Keratinocyte (primary cell): ENCODE measurements at regions not wholly inside any gene's neighbourhood (a gene's known extent, or its start where the extent isn't known, plus 50 kb on each side); places are given as distances from the start of the nearest gene placed in this dataset.

Source experiments
- DNase-seq: peaks from one replicate; pipeline ENCODE4 v3.0.0-alpha.2; 2011; ENCODE audit warnings: low read depth, missing footprints, low spot score
- FAIRE-seq: peaks from 2 replicates; lab custom pipeline; 2011; peaks lifted over from hg19 to GRCh38; lab: Jason Lieb, UNC
- H2AFZ ChIP-seq: 2 replicates; pipeline ENCODE4 v1.6.0; 2012; ENCODE audit warnings: low read length, control low read depth, inconsistent platforms; ENCODE audit not compliant: control insufficient read depth
- H3K27ac ChIP-seq: 2 replicates; pipeline ENCODE4 v1.5.1; 2011; ENCODE audit warnings: low read length; ENCODE audit not compliant: control insufficient read depth, insufficient read depth
- H3K27me3 ChIP-seq: 3 replicates; pipeline ENCODE4 v1.6.0; 2011; ENCODE audit warnings: low read length; ENCODE audit not compliant: control insufficient read depth, insufficient read depth; ENCODE audit errors: extremely low read depth
- H3K36me3 ChIP-seq, 2 experiments: 2 replicates in 1 of 2; 3 replicates in 1 of 2; pipeline ENCODE4 v1.5.1; 2011; ENCODE audit warnings: low read length in 2 of 2, mild to moderate bottlenecking in 1 of 2; ENCODE audit not compliant: control insufficient read depth in 2 of 2, insufficient read depth in 2 of 2; ENCODE audit errors: extremely low read depth in 1 of 2
- H3K4me1 ChIP-seq: 3 replicates; pipeline ENCODE4 v1.5.1; 2011; ENCODE audit warnings: low read length; ENCODE audit not compliant: control insufficient read depth, insufficient read depth; ENCODE audit errors: extremely low read depth
- H3K4me2 ChIP-seq: 3 replicates; pipeline ENCODE4 v1.6.0; 2011; ENCODE audit warnings: low read depth, low read length; ENCODE audit not compliant: control insufficient read depth, insufficient read depth; ENCODE audit errors: extremely low read depth
- H3K4me3 ChIP-seq, 3 experiments: fragments of 200-600 bp in 1 of 3; sonication (generic) in 1 of 3; 2 replicates in 2 of 3; 3 replicates in 1 of 3; pipeline ENCODE4 v1.5.1; 2011 to 2016; ENCODE audit warnings: low read length in 3 of 3, mild to moderate bottlenecking in 3 of 3, control low read depth in 2 of 3, inconsistent platforms in 1 of 3, low read depth in 1 of 3, mixed read lengths in 1 of 3, mixed run types in 1 of 3, moderate library complexity in 1 of 3; ENCODE audit not compliant: control insufficient read depth in 2 of 3, insufficient read depth in 2 of 3; ENCODE audit errors: extremely low read depth in 1 of 3
- H3K79me2 ChIP-seq: 2 replicates; pipeline ENCODE4 v1.6.0; 2012; ENCODE audit warnings: low read length; ENCODE audit not compliant: control insufficient read depth, insufficient read depth
- H3K9ac ChIP-seq: 3 replicates; pipeline ENCODE4 v1.6.0; 2011; ENCODE audit warnings: low read length; ENCODE audit not compliant: control insufficient read depth, insufficient read depth; ENCODE audit errors: extremely low read depth
- H3K9me1 ChIP-seq: 3 replicates; pipeline ENCODE4 v1.6.0; 2011; ENCODE audit warnings: low read length; ENCODE audit not compliant: control insufficient read depth, insufficient read depth; ENCODE audit errors: extremely low read depth
- H3K9me3 ChIP-seq: 2 replicates; pipeline ENCODE4 v1.5.1; 2012; ENCODE audit warnings: low read depth, low read length; ENCODE audit not compliant: control insufficient read depth
- H4K20me1 ChIP-seq: 3 replicates; pipeline ENCODE4 v1.6.0; 2011; ENCODE audit warnings: low read length; ENCODE audit not compliant: control insufficient read depth, insufficient read depth; ENCODE audit errors: extremely low read depth
- EZH2 ChIP-seq: IDR thresholded peaks from one replicate; pipeline ENCODE4 v1.6.1; 2012; ENCODE audit warnings: inconsistent platforms, mild to moderate bottlenecking, low read length, moderate library complexity
- dilution Hi-C: fragments of 300-500 bp; cut with MboI; formaldehyde crosslinking; loops from one replicate; pipeline ENCODE4 v1.7.0; 2020; ENCODE audit warnings: low sequenced_read_pairs; ENCODE audit not compliant: extremely low pct_ligation_motif_present
- TF ChIP-seq, protein P1 (sequence below), 3 experiments: IDR thresholded peaks in 1 of 3; conservative IDR thresholded peaks in 1 of 3; optimal IDR thresholded peaks in 1 of 3; 2 replicates in 2 of 3; 3 replicates in 1 of 3; pipeline versions ENCODE3 to v1.5.1; 2011; ENCODE audit warnings: low read length in 3 of 3, mild to moderate bottlenecking in 3 of 3, moderate library complexity in 2 of 3, control low read depth in 1 of 3, inconsistent platforms in 1 of 3; ENCODE audit not compliant: insufficient read depth in 2 of 3; ENCODE audit errors: extremely low read depth in 1 of 3

DNA sequence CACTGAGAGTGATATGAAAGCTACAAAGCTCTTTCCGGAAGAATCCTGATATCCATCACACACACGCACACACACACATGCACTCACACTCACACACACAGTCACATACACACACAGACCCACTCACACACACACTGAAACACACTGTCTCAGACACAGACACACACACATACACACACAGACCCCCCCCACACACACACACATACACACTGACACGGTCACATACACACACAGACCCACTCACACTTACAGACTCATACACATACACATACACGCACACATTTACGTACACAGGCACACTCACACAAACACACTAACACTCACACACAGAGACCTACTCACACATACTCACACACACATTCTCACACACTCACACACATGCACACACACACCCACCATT is 58.6 kb downstream of the LIG4 start:
- dilution Hi-C loops, result no loop called here
- Histone ChIP-seq H3K9me1 (no peaks in the 10 kb centered on the region), H3K9ac (no peak overlapping the region), H3K4me2 (no peak overlapping the region), H3K79me2 (no peaks in the 10 kb centered on the region), H3K9me3 (no peaks in the 10 kb centered on the region), H4K20me1 (no peaks in the 10 kb centered on the region), H3K4me1 (no peaks in the 10 kb centered on the region), H3K4me3 (no peak overlapping the region), H3K36me3 (no peaks in the 10 kb centered on the region), H3K27ac (no peak overlapping the region), H3K27me3 (no peaks in the 10 kb centered on the region), H2AFZ (no peak overlapping the region)
- no peak for DNase-seq
- FAIRE-seq, result no peak
- TF ChIP-seq, protein P1, sequence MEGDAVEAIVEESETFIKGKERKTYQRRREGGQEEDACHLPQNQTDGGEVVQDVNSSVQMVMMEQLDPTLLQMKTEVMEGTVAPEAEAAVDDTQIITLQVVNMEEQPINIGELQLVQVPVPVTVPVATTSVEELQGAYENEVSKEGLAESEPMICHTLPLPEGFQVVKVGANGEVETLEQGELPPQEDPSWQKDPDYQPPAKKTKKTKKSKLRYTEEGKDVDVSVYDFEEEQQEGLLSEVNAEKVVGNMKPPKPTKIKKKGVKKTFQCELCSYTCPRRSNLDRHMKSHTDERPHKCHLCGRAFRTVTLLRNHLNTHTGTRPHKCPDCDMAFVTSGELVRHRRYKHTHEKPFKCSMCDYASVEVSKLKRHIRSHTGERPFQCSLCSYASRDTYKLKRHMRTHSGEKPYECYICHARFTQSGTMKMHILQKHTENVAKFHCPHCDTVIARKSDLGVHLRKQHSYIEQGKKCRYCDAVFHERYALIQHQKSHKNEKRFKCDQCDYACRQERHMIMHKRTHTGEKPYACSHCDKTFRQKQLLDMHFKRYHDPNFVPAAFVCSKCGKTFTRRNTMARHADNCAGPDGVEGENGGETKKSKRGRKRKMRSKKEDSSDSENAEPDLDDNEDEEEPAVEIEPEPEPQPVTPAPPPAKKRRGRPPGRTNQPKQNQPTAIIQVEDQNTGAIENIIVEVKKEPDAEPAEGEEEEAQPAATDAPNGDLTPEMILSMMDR (optimal IDR thresholded peaks at IDR 0.05 in 1 of 3, IDR thresholded peaks at IDR 0.05 in 1 of 3, conservative IDR thresholded peaks at IDR 0.05 in 1 of 3; ENCODE audit: extremely low read depth in 1 of 3, insufficient read depth in 2 of 3, low read length in 3 of 3), result no peak
- no peak for TF ChIP-seq EZH2

DNA sequence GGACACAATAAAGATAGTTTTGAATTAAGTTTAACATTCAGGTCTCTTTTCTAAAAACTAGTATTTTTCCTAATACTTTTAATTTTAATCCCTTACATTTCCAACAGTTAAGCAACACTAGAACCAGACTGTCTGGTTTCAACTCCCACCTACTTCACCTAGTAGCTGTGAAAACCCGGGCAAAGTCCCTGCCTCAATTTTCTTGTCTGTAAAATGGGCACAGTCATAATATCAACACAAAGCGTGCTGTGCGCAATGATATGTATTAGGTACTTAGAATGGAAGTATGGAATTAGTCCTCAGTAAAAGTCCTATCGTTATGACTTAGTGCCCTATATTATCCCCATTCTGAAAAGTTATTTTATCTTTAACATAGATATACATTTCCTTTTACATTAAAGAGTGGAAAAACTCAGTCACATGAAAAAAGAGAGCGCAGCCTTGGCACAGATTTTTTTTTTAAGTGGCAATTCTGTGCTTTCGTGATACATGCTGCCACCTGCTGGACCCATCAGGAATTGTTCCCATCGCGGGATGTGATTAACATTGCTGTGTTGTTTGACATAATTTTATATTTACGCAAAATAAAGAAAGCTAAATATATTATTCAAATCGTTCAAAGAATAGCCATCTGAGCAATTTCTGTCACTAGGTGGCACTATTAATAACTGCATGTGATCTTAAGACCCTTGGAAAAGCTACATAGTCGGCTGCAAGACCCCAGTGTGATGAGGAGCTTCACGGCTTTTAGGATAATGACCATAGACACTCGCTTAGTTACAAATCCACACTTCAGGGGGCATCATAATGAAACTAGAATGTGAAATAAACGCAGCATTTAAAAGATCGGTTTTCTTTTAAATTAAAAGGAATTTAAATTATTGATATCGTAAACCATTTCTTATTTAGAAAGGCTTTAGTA is 59.9 kb downstream of the LIG4 start:
- no peak overlapping the region for H3K9ac ChIP-seq
- TF ChIP-seq, protein P1 (optimal IDR thresholded peaks at IDR 0.05 in 1 of 3, IDR thresholded peaks at IDR 0.05 in 1 of 3, conservative IDR thresholded peaks at IDR 0.05 in 1 of 3; ENCODE audit: extremely low read depth in 1 of 3, insufficient read depth in 2 of 3, low read length in 3 of 3), result peak; percentile 65 to 72 (median 66)
- TF ChIP-seq EZH2, result no peak
- dilution Hi-C loops, result no loop called here
- H3K4me1 ChIP-seq, result no peaks in the 10 kb centered on the region
- no peaks in the 10 kb centered on the region for H3K79me2 ChIP-seq
- no peak for FAIRE-seq
- no peak overlapping the region for H3K4me3 ChIP-seq
- H3K36me3 ChIP-seq, result no peaks in the 10 kb centered on the region
- H3K9me3 ChIP-seq, result no peaks in the 10 kb centered on the region
- no peaks in the 10 kb centered on the region for H3K27me3 ChIP-seq
- no peak overlapping the region for H2AFZ ChIP-seq
- H3K27ac ChIP-seq, result no peak overlapping the region
- H3K9me1 ChIP-seq, result no peaks in the 10 kb centered on the region
- peak; percentile 9 for DNase-seq
- H4K20me1 ChIP-seq, result no peaks in the 10 kb centered on the region
- no peak overlapping the region for H3K4me2 ChIP-seq
